C1 segment of cervical spinal cord (tissue), 14 donors: ENCODE measurements at regions not wholly inside any gene's neighbourhood (a gene's known extent, or its start where the extent isn't known, plus 50 kb on each side); places are given as distances from the start of the nearest gene placed in this dataset.

Experiments
- DNase-seq, 14 donors: peaks; one replicate each; lab custom pipeline; 2025; lab: John Stamatoyannopoulos, UW

DNA sequence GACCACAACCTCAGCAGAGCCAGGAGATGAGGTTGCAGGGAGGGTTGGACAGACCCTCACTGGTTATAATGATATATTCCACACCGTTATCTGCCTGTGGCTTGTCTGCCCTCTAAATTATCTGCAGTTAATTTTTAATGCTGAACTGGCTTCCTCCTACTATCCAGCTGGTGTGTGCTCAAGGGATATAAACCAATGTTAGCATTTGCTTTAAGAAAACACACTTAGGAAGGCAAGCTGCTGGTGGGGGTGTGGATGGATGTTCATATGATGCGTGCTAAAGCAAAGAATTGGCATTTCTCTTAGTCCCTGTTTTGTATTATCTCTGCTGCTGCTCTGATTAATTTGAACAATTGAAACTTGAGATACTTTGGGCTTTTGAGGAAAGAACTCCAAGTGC, 132.2 kb upstream of the NPVF start:
- DNase-seq: peak in 1 of 14 donors; percentile 16

DNA sequence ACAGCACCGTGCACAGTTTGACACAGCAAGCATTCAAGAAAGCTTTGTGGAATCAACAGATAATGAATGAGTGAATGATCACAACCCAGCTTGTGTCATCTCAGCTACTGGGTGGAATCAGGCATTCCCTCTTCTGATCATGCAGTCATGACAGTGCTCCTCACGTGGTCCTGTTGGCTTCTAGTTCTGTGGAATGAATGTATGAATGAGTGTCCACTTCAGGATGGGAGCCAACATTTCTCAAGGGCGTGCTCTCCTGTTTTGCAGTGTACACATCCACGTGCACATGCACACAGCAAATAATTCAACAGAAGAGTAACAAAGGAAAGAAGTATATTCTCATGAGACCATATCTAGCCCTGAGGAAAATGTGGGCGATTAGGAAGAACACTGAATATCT, 133.1 kb upstream of the NPVF start:
- DNase-seq: no peak

DNA sequence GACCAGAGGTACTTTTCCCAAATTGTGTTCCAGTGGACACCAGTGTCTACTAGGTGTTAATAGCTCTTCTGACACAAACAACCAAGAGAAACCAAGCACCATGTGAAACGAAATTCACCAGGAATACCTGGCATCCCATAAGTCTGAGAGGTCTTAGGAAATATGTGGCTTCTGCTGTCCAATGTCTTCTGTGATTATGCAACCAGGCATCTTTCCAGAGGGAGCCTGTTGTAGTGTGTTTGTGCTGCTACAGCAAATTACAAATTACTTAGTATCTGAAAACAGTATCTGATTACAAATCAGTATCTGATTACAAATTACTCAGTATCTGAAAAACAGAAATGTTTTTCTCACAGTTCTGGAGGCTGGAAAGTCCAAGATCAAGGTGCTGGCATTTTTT, 133.6 kb upstream of the NPVF start:
- DNase-seq: no peak

DNA sequence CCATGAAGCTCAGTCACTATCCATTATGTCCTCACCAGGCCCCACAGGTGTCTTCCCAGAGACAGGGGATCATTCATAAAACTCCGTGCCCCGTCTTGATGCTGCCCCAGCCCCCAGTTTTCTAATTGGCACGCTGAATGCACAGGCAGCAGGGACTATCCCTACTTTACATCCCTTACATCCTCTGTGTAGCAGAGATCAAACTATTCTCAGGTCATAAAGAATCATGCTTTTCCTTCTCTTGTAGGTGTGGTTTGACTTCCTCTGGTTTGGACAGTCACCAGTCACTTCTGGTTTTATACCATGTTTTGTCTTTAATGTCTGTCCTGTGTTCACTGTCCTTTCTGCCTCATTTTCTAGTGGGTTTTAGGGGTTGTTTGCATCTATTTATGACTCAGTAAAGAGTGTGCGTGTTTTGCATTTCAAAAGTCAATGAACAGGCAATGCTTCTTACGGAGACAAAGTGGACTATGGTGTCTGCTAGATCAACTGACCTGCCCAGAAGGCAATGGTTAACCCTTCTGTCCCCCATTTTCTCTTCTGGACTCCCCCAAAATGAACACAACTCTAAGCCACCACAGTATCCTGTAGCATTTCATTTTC, 140.4 kb upstream of the NPVF start:
- no peak for DNase-seq

DNA sequence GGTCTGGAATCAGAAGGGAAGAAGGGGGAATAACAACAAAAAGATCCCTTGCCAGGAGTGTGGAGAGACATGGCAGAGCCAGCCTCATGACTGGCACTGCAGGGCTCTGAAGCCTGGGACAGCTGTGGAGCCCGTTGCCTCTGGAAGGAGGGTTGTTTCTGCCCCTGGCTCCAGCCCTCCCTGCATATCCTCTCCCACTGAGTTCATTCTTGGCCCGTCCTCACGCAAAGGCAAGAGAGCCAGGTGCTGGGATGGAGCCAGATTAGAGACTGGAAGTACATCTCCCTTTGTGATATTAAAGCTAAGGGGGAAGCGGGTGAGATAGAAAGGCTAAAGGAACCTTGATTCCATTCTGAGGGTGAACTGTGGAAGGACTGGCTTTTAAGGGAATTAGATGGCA, 141.5 kb upstream of the NPVF start:
- DNase-seq: peak in 4 of 14 donors; percentile 11 to 86 (median 39)

DNA sequence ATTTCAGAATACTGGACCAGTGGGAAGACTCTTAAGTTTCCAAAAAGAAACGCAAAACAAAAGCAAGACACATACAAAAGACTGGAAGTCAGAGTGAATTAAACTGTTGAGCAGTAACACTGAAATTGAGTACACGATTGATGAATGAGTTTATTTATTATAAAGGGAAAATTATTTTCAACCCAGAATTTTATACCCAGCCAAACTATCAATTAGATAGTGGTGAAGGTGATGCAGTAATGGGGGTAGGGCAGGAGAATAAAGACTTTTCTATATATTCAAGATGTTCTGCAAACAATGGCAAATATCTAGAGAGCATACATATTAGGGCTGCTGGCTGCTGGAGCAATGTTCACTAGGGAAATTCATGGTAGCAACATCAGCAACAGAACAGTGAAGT, 143.7 kb upstream of the NPVF start:
- DNase-seq: no peak

DNA sequence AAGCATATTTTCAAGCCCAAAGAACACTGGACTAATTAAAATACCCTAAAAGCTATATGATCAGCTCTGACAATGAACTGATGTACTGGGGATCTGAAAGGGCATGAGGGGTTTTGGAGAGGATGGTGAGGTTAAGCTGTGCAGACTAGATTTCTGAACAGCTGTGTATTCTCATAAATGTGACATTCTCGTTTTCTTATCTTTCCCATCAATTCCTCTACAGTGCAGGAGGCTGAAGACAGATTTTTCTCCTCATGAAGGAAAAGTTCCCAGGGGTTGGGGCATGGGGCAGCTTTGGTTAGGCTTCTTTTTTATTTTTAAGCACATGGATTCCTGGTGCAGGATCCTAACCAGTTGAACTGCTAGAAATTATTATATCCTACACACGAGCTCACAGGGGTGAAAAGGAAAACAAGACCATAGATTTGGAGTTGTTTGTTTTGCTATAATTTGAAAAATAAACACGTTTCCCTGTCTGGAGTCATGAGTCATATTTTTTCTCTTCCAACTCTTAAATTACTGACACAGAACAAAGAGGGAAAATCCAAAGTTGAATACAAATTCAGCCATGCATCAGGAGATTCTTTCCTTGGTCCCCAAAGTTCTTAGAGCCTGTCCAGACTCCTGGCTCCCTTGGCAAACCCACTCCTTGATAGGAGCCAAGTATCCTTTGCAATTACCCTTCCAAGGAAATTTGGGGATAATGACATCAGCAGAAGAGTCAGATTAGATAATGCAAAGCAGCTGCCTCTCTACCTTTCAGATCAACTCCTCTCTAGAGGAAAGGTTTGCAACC, 147.7 kb upstream of the NPVF start:
- DNase-seq: peak in 2 of 14 donors; percentile 3 to 9

DNA sequence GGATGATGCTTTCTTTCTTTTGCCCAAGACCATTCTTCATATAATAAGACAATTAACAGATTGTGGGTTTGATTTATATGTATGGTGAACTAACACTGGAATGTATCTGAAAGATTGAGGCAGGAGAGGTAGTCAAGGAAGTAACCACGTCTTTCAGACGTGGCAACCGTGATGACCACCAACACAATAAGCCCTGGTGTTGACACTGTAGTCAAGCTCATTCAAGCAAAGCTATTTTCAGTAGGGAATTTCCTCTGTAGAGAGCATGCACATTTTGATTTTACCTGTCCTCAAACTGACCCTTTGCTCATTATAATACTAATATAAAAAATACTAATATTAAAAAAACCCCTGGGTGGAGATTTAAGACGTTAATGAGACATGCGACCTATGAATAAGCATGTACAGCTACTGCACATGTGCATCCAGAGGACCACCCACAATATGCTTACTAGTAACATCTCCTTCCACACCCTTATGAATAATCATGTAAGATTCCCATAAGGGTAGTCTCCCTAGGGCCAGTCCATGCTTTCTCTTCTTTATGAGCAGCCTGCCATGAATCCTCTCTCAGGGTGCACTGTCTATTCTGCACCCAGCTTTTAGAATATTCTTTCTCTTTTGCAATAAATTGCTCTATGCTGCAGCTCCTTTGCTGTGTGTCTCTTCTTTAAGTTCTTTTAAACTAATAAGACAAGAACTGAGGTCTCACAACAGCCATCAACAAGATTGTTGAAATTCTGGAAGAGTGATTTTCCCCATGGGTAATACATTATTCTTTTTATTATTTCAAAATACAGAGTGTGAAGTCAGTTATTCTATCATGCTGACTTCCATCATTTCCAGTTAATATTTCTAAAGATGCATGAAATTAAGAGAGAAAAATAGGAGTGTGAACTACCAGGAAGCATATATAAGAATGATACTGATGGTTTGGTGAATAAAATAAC, 151.3 kb upstream of the NPVF start:
- no peak for DNase-seq

DNA sequence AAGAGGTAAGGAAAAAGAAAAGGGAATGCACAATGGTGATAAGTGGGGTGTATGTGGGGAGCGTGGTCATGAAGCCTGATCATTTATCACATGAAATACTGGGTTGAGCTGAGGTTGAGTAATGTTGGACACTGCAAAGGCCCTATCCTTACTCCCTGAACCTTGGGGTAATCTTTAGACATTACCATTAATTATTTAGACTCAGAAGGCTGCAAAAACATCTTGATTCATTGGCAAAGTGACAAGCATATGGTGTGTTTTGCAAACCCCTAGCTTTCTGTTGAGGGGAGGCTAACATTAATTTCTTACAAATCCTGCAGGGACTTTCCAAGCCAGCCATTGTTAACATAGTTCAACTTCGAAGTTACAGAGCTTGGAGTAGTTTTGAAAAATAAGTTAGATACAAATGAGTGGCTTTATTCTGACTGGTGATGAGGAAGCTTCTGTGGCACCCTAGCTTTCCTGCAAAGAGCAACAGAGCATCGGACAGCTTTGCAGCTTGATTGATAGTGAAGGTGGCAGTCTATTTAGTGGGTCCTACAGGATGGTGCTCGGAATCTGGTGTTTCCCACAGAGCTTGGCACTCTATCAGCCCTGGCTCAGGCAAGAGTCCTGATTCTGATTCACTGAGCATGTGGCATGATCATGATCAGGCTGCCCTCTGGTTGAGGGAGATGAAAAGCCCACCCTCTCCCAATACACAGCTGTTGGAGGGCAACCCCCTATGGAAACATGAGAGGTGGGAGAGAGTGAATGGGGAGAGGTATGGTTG, 153.7 kb upstream of the NPVF start:
- DNase-seq: peak in 1 of 14 donors; percentile 43

DNA sequence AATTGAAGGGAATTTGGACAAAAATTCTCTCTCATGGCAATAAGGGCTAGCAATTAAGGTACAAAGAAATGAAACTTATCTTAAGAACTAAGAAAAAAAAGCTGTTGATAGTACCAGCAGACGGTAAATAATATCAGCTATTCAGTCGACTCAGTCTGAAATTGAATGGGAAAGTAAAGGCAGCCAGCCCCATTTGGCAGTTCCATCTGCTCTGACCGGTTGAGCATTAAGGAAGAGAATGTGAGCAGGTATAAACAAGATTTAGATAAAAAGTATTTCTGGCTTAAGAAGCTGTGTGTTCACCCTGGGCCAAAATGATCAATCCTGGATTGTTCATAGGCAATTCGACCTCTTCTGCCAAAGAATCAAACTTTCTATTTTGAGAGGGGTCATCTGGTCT, 154.6 kb upstream of the NPVF start:
- no peak for DNase-seq

DNA sequence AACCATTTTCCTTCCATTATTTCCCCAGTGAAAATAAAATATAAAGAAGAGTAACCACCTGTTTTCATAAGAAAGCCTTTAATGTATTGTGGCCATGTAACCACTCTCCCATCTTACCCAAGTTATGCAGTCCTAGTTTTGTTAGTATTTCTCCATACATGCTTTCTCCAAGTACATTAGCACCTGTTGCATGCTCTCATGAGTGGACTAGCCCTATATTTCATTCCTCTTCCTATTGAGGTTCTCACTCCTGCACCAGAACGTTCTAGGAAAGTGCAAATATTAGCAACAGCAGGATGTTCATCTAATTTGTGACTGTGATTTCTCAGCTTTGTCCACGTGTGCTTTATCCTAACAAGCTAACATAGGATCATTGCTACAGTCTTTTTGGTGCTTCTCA, 155.1 kb upstream of the NPVF start:
- DNase-seq: no peak

DNA sequence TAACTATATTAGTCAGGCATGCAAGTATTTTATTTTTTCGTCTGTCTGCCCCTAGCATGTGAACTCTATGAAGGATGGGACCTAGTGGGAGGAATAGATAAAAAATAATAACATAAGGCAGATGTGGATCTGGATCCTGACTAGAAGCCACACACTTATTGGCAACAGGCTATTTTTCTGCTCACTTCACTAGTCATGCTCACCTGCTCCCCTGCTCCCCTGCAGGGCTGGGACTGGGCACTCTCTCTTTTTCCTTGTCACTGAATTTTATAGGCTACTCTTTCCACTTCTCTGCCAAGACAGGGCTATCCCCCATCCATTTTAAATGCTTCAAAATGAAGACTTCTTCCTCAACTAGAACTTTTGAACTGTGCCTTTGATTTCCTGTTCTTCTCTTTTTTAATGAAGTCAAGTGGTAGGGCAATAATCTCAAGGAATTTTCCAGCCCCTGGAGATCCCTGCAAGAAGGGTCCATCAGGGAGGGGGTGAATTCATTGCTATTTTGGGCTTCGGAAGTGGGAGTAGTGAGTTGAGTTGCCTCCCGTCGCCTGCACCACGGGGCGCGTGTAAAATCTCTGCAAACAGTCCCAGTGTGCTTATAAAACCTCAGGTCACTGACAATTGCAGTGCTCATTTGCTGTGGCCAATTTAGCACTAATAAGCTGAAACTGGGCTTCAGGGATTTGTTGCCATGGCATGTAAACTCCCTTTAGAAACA, 156.7 kb upstream of the NPVF start:
- DNase-seq: peak in 2 of 14 donors; percentile 2 to 63

DNA sequence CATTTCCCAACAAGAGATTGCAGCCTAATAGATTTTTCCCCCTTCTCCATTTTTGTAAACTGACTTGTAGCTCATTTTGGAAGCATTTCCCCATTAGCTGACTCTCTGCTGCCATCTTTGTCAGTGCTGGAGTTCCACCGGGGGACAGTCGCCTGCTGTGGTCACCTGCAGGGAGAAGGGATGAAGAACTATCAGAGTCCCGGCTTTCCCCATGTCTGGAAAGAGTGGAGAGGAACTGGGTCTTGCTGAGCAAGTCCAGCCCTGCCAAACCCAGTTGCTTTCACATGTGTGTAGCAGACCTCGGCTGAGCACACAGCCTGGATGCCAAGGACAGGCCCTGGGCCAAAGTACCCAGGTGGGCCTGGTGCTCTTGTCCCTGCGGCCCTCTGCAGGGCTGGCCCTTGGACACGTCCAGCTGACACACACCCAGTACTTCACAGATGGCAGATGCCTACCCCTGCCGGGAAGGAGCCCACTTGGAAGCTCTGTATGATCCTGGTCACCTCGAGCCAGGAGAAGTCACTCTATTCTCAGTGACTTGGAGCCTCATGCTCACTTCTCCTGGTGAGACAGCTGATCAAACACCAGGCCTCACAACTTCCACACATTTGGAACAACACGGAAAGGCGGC, 157.3 kb upstream of the NPVF start:
- DNase-seq: peak in 2 of 14 donors; percentile 30 to 73

DNA sequence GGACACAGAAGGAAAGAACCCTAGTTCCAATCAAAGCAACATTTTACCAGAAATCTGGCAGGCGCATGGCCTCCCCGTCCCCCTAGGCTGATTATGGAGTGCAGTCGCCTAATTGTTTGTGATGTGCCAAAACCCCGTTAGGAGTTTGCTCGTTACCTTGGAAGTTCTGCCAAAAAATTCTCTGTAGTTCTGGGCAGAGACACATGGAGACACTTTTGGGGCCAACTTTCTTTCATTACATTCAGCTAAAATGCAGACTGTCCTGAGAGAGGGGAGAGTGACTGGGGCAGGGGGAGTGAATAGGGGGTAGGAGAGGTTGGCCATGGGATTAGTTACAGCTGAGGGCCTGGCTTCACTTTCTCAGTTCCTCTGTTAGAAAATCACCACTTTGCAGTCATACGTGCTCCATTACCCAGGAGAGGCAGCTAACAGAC, 158.0 kb upstream of the NPVF start:
- peak in 4 of 14 donors; percentile 11 to 67 (median 22) for DNase-seq

DNA sequence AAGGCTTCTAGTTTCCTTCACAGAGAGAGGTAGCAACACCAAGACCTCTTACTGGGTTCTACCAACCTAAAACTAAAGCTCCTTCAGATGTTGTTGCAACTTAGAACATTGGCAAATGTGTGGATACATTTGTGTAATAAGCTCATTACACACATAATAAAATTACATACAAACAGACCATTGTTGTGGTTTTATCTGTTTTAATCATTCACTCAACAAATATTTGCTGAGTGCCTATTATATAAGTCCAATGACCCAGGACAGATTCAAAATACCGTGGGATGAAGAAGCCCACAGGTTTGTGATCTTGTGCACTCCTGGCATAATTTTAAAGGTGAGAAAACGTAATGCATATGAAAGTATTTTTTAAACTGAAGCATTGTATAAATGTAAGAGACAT, 160.4 kb upstream of the NPVF start:
- no peak for DNase-seq

DNA sequence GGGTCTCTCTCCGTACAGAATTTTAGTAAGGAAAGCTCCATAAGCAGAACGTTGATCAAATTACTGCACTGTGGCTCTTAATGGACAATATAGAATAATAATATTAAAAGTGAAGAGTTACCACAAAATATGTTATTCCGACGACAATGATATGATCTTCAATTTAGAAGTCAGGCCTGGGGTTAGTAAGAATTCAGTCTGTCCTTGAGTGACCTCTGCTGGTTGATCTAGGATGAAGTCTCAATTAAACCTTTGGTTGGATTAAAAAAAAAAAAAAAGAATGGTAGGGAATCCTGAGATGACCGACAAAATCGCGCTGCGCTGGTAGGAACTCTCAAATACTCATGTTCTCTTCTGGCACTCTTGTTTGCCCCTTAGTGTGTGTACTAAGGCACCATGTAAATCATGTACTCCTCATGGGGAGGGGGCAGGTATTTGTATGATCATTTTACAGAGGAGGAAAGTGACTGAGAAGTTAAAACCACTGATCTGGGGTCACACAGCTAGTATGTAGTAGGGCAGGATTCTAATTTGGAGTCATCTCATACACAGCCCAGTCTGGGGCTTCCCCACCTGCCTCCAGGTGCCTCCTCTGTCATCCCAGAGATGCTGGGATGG, 161.3 kb upstream of the NPVF start:
- peak in 2 of 14 donors; percentile 12 to 60 for DNase-seq

DNA sequence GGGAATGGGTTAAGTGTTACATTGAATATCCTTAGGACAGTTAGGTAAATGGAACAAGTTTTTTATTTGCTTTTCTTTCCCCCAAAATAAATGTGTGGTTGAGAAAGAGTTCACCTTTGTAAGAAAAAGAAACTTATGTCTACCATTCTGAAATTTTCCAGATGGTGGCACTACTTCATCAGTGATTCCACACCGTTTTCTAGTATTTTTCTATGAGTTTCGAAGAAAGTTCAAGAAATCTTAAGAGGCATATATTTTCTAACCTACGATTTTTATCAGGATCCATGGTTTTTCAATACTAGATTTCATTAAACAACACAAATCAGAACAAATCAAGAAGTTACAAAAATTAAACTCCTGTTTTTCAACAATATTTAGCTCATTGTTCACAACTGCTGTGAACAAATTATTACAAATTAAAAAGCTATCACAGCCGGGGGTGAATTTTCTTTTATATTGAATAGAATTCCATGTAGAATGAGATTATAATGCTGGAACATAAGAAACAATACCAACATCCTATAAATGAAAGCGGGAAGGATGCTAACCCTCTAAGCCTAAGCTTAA, 163.1 kb upstream of the NPVF start:
- peak in 1 of 14 donors; percentile 2 for DNase-seq

DNA sequence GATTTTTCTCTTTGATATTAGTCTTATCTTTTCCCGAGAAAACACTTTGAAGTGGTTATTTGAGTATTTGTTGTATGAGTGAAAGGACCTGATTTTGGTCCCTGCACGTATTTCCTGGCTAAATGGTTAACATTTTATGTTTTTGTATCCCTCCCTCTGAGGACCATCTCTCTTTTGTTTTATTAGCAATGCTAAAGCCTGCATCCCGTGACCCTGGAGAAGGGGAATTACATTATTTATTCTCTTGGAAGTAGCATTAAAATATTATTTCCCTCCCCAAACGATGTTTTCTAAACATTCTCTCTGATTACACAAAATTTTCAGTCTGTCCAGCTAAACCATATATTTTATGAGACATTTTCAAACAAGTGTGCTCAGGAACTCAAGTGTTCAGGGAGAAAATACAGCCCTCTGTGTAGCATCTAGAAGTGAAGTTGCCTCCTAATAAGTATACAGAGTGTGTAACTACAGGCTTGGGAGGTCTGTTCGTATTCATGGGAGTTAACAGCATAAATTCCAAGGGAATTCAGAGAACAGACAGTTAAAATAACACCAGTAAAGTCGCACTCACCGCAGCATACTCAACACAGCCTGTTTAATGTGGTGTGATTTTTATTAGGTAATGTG, 163.8 kb upstream of the NPVF start:
- no peak for DNase-seq
